HepG2 (cell line): ENCODE measurements at regions not wholly inside any gene's neighbourhood (a gene's known extent, or its start where the extent isn't known, plus 50 kb on each side); places are given as distances from the start of the nearest gene placed in this dataset.

Experiments
- ATAC-seq: fragments of 200-7000 bp; cut with Tn5 transposase; 3 replicates; pipeline ENCODE4 v1.9.1; 2020; ENCODE audit warnings: mild to moderate bottlenecking, moderate library complexity
- BruUV-seq: library from RNA; stranded (reverse); fragments of 400-500 nt; replicated peaks from 2 replicates; lab custom pipeline; 2021; lab: Mats Ljungman, UMichigan
- CTCF ChIA-PET: fragments of 300-600 bp; formaldehyde crosslinking; extraction: SDS; loops from one replicate; lab custom pipeline; 2021; ENCODE audit warnings: low total read pairs, inconsistent platforms, low intra/inter-chr PET ratio; lab: Yijun Ruan, JAX
- POLR2A ChIA-PET: fragments of 350-600 bp; sonication (Branson Sonifier 250); formaldehyde crosslinking; loops from one replicate; lab custom pipeline; 2020; ENCODE audit warnings: antibody characterized with exemption, inconsistent platforms; lab: Yijun Ruan, JAX
- DNase-seq: peaks from one replicate; pipeline ENCODE4 v3.0.0-alpha.2; 2015; ENCODE audit warnings: low spot score
- FAIRE-seq: peaks from 3 replicates; lab custom pipeline; 2011; peaks lifted over from hg19 to GRCh38; lab: Jason Lieb, UNC
- H2AFZ ChIP-seq: one replicate; pipeline ENCODE4 v1.6.1; 2011; ENCODE audit warnings: low read length, inconsistent platforms
- H3K27ac ChIP-seq: fragments of 300-600 bp; 3 replicates; pipeline ENCODE4 v1.8.0; 2011; ENCODE audit warnings: mixed run types, mild to moderate bottlenecking, mixed read lengths, low read length, inconsistent platforms; ENCODE audit not compliant: insufficient read depth; ENCODE audit errors: extremely low read length
- H3K27me3 ChIP-seq, 2 experiments: fragments of 200-600 bp in 1 of 2; 2 replicates in 1 of 2; 3 replicates in 1 of 2; pipeline versions ENCODE4 v1.6.0 to v1.8.0; 2011; ENCODE audit warnings: low read length in 2 of 2, mild to moderate bottlenecking in 2 of 2, moderate library complexity in 2 of 2, inconsistent platforms in 1 of 2; ENCODE audit not compliant: insufficient read depth in 2 of 2, control insufficient read depth in 1 of 2
- H3K36me3 ChIP-seq, 2 experiments: fragments of 200-600 bp in 1 of 2; replicated peaks in 1 of 2; 2 replicates in 1 of 2; 3 replicates in 1 of 2; pipeline versions ENCODE4 v1.5.1 to v1.8.0; 2011; ENCODE audit warnings: low read length in 2 of 2, inconsistent platforms in 1 of 2; ENCODE audit not compliant: insufficient read depth in 2 of 2, control insufficient read depth in 1 of 2
- H3K4me1 ChIP-seq: 2 replicates; pipeline ENCODE4 v1.5.1; 2012; ENCODE audit warnings: low read length, inconsistent platforms; ENCODE audit not compliant: insufficient read depth
- H3K4me2 ChIP-seq: 2 replicates; pipeline ENCODE4 v1.6.0; 2011; ENCODE audit warnings: low read depth, low read length, inconsistent platforms
- H3K4me3 ChIP-seq, 3 experiments: fragments of 200-600 bp in 1 of 3; sonication (generic), shearing (Covaris generic) in 1 of 3; replicated peaks in 1 of 3; 2 replicates each; pipeline ENCODE4 v1.5.1; 2011 to 2016; ENCODE audit warnings: low read length in 3 of 3, inconsistent platforms in 2 of 3, low read depth in 2 of 3, mild to moderate bottlenecking in 2 of 3, control low read depth in 1 of 3, mixed read lengths in 1 of 3; ENCODE audit not compliant: insufficient read depth in 1 of 3
- H3K79me2 ChIP-seq: one replicate; pipeline ENCODE4 v1.6.1; 2011; ENCODE audit warnings: low read length, inconsistent platforms; ENCODE audit not compliant: insufficient read depth
- H3K9ac ChIP-seq: 2 replicates; pipeline ENCODE4 v1.6.0; 2011; ENCODE audit warnings: mild to moderate bottlenecking, low read depth, low read length, inconsistent platforms; ENCODE audit not compliant: insufficient read depth
- H3K9me3 ChIP-seq: 2 replicates; pipeline ENCODE4 v1.5.1; 2012; ENCODE audit warnings: mild to moderate bottlenecking, low read length
- H4K20me1 ChIP-seq: 2 replicates; pipeline ENCODE4 v1.6.0; 2011; ENCODE audit warnings: inconsistent platforms, mild to moderate bottlenecking, low read length, moderate library complexity; ENCODE audit not compliant: insufficient read depth
- JDP2 ChIP-seq: sonication (generic); formaldehyde crosslinking; IDR thresholded peaks from 2 replicates; pipeline ENCODE4 v1.8.1; 2022; ENCODE audit warnings: missing genetic modification reagents, borderline replicate concordance
- NBN ChIP-seq: fragments of 450-650 bp; conservative IDR thresholded peaks from 2 replicates; pipeline ENCODE4 v1.6.1; 2017
- NFKB2 ChIP-seq: sonication (generic); formaldehyde crosslinking; IDR thresholded peaks from 2 replicates; pipeline ENCODE4 v1.4.0; 2020; ENCODE audit warnings: missing genetic modification reagents, borderline replicate concordance
- POGK ChIP-seq: sonication (generic); formaldehyde crosslinking; conservative IDR thresholded peaks from 2 replicates; pipeline ENCODE4 v1.8.0; 2022; ENCODE audit warnings: mild to moderate bottlenecking, moderate library complexity, missing genetic modification reagents
- THAP9 ChIP-seq: sonication (generic); formaldehyde crosslinking; IDR thresholded peaks from 2 replicates; pipeline ENCODE4; 2020; ENCODE audit warnings: missing genetic modification reagents, mild to moderate bottlenecking, borderline replicate concordance
- ZIK1 ChIP-seq: sonication (generic); formaldehyde crosslinking; IDR thresholded peaks from 2 replicates; pipeline ENCODE4 v1.5.0; 2020; ENCODE audit warnings: mild to moderate bottlenecking, low read depth, missing genetic modification reagents, borderline replicate concordance
- WGBS: methylation state at CpG from one replicate; pipeline ENCODE4 v1.1.6; 2017; ENCODE audit warnings: low lambda C conversion rate; 5-methylcytosine and 5-hydroxymethylcytosine counted together
- in situ Hi-C: cut with HindIII; loops from 2 replicates; pipeline ENCODE4 v1.10.0; 2017; ENCODE audit warnings: low pct_unique_long_range_greater_than_20kb; ENCODE audit not compliant: extremely low pct_ligation_motif_present
- intact Hi-C: fragments of 100-400 bp; cut with micrococcal nuclease; formaldehyde crosslinking; loops from one replicate; pipeline ENCODE4 v1.10.0; 2022; ENCODE audit not compliant: unreplicated experiment

DNA sequence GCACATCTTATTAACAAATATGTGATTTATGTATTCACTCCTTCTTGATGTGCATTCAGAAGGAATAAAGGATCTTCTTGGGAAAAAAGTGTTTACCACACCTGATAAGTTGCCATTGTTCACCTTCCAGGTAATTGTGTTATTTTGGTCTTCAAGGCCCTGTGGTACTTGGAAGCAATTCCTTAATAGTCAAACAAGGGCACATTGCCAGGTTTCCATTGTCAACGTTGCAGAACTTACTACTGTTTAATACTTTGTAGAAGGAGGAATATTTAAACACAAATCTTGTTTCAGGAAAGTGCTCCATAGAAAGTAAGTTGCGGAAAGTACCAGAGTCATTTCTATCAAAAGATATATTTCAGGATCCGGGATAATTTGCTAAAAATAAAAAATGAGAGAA is 129.5 kb upstream of the SGK1 start:
- Histone ChIP-seq H3K9me3 (no peaks in the 10 kb centered on the region), H4K20me1 (no peaks in the 10 kb centered on the region), H3K4me3 (no peak overlapping the region), H3K79me2 (no peaks in the 10 kb centered on the region), H3K4me2 (no peak overlapping the region), H3K4me1 (no peaks in the 10 kb centered on the region), H3K36me3 (no peaks in the 10 kb centered on the region), H3K27ac (no peak overlapping the region), H2AFZ (no peak overlapping the region), H3K9ac (no peak overlapping the region), H3K27me3 (no peaks in the 10 kb centered on the region)
- intact Hi-C loops (no loop called here), in situ Hi-C loops (loop anchor here (25.0 kb wide), 1 partner anchor 285 kb away; no protein-coding TSS in a partner anchor)
- TF ChIP-seq THAP9 (CRISPR knock-in tag) (no peak), NFKB2 (CRISPR knock-in tag) (no peak), JDP2 (CRISPR knock-in tag) (no peak), POGK (CRISPR knock-in tag) (no peak), ZIK1 (CRISPR knock-in tag) (no peak), NBN (no peak)
- ChIA-PET POLR2A (no interaction called here), CTCF (no interaction called here)
- no peak for ATAC-seq
- WGBS = 33% methylated on average over 3 of the region's 3 CpGs
- BruUV-seq = no TSS peak
- DNase-seq = no peak
- FAIRE-seq = no peak
